HG02885 (cell line): ENCODE measurements at regions not wholly inside any gene's neighbourhood (a gene's known extent, or its start where the extent isn't known, plus 50 kb on each side); places are given as distances from the start of the nearest gene placed in this dataset.
"Not testable (repeated sequence)": the region's sequence is repeated elsewhere in the genome, so short reads cannot be mapped to it uniquely, and the experiment has no call there.

Source experiments
- ATAC-seq: cut with Tn5 transposase; IDR thresholded peaks from one replicate; pipeline ENCODE4 v1.9.1; 2021; ENCODE audit warnings: mild to moderate bottlenecking; ENCODE audit not compliant: unreplicated experiment, poor library complexity

DNA sequence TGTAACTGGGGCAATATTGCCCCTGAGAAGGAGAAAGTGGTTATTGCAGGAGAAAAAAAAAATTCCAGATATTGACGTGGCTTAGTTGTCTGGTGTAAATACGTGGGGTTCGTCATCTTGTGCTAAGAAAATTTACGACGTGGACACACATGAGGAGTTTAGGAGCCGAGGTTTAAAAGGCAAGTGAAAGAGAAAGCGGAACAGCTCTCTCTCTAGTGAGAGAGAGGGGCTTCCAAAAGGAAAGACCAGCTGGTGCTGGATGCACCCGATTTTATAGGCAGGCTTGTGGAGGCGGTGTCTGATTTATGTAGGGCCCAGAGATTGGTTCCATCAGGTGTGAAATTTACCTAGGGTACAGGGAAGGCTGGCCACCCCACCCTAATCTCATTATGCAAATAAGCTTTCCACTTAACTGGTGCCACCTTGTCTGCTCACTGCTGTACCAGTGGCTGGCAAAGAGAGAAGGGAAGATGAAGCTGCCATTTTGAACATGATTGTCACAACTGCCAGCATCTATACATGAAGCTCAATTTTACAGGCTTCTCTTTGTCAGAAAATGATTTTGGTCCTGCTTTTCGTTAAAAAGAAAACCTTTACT, 845.1 kb downstream of the DACH1 start:
- peak; percentile 30 for ATAC-seq

DNA sequence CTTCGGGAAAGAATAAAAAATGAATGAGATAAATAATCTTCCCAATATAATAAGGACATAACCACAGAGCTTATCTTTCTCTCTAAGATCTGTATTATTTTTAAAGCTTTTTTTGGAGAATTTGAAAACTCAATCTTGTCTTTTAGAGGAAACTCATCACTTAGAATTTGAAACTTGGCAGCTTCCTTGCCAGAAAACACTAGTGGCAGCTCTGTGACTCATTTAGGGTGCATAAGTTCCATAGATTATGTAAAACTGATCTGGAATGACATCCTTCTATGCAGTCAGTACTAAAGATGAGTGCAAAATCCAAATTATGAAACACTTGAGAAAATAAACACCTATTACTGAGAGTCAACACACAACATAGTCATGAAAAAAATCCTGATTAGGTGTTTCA, 848.0 kb downstream of the DACH1 start:
- ATAC-seq = no peak

DNA sequence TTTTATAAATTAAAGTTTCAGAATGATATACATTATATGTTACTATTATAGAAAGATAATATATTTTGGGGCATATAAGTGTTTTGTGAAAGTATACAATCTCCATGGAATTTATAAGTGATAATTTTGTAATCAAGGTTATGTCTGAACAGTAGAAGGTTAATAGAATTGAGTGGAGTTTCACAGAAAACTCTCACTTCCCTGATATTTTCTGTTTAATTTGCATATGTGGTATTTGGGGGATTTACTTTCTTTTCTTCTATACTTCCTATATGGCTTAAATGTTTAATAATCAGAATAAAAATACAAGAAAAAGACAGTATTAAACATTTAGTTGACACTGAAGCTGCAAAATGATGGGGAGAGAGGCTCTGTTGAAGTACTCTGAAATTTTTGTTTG, 848.5 kb downstream of the DACH1 start:
- ATAC-seq = no peak

DNA sequence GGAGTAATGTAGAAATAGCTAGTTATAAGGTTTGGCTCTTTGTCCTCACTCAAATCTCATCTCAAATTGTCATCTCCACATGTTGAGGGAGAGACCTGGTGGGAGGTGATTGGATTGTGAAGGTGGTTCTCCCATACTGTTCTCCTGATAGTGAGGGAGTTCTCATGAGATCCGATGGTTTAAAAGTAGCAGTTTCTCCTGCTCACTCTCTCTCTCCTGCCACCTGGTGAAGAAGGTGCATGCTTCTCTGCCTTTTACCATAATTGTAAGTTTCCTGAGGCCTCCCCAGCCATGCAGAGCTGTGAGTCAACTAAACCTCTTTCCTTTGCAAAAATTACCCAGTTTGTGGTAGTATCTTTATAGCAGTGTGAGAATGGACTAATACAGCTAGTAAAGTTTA, 849.4 kb downstream of the DACH1 start:
- no peak for ATAC-seq

DNA sequence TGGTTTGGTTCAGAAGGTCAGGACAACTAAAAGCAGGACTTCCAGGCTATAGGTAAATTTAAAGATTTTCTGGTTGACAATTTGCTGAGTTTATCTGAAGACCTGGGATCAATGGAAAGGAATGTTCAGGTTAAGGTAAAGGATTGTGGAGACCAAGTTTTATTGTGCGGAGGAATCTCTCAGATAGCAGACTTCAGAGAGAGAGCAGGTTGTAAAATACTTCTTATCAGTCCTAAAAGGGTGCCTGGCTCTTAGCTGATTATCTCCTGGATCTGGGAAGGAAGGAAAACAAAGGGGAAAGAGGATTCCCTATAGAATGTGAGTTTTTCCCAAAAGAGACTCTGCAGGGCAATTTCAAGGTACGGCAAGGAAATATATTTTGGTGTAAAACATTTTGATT, 851.5 kb downstream of the DACH1 start:
- ATAC-seq = no peak

DNA sequence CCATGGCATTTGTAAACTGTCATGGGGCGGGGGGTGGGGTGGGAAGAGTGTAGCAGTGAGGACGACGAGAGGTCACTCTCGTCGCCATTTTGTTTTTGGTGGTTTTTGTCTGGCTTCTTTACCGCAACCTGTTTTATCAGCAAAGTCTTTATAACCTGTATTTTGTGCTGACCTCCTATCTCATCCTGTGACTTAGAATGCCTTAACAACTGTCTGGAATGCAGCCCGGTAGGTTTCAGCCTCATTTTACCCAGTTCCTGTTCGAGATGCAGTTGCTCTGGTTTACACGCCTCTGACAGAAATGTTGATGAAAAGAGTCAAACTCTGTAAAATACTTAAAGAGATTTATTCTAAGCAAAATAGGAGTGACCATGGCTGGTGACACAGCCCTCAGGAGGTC, 852.0 kb downstream of the DACH1 start:
- no peak for ATAC-seq

DNA sequence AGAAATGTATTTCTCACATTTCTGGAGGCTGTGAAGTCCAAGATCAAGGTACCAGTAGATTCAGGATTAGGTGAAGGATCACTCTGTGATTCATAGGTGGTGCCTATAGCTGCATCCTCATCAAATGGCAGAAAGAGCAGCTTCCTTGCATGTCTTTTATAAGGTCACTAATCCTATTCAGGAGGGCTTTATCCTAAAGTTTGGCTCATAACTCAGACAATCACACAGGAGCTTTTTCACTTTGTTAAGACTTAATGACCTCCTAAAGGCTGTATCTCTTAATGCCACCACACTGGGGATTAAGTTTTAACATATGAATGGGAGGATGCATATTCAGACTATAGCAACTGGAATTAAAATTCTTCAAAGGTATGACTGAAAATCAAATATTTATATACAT, 861.1 kb downstream of the DACH1 start:
- no peak for ATAC-seq

DNA sequence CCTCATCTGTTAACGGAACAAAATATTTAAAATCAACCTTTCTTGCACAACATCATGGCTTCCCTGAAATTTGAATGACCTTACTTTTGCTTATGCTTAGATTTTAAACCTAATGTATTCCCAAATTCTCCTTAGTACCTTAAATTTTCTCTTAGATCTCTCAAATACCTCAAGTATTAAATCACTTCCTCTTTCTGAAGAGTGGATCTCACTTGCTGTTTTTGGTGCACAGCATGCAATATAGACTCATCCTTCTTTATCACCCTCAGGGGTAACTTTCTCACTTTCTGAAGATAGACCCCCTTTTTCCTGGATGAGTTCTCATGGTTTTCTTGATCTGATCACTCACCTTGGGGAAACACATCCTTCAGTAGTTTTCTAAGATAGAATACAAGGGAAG, 871.7 kb downstream of the DACH1 start:
- ATAC-seq = no peak

DNA sequence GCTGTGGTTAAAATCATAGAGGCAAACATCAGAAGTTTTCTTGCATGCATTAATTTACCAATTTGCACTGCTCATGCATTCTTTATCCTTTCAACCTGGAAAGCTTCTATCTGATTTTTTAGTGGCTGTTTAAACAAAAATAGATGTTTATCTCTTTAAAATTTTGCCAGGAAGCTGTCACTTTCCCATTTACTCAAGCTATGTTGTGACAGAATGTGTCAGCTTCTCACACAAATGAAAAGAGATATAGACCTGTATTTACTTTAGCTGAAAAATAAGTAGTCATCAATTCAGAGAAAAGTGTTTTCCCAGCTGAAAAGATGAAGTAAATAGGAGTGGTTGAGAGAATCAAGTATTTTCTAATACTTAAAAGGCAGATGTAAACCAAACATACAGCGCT, 872.8 kb downstream of the DACH1 start:
- ATAC-seq = no peak

DNA sequence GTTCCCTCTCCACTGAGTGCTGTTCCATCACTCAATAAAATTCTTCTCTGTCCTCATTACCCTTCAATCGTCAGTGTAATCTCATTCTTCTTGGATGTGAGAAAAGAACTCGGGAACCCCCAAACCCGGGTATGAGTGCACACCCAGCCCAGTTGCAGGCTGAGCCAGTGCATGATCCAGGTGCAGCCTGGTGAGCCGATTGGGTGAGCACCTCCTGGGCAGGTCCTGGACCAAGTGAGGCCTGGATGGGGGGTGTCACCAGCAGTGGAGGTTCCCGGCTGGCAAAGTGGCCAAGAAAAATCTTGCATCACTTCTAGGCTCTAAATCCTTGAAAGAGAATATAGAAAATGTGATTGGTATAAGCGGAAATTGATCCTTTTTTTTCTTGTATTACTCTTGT, 878.8 kb upstream of the KLHL1 start:
- no peak for ATAC-seq

DNA sequence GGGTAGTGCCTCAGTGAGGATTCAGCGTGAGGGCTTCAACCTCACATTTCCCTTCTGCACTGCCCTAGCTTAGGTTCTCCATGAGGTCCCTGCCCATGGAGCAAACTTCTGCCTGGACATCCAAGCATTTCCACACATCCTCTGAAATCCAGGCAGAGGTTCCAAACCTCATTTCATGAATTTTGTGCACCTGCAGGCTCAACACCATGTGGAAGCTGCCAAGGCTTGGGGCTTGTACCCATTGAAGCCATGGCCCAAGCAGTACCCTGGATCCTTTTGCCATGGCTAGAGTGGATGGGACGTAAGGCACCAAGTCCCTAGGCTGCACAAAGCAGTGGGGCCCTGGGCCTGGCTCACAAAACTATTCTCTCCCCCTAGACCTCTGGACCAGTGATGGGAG, 877.1 kb upstream of the KLHL1 start:
- ATAC-seq = no peak

DNA sequence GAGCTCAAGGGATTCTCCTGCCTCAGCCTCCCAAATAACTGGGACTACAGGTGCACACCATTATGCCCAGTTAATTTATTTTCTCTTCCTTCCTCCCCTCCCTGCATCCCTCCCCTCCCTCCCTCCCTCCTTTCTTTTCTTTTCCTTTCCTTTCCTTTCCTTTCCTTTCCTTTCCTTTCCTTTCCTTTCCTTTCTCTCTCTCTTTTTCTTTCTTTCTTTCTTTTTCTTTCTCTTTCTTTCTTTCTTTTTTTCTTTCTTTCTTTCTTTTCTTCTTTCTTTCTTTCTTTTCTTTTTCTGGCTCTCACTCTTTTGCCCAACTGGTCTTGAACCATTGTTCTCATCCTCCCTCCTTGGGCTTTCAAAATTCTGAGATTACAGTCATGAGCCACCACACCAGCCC, 873.0 kb upstream of the KLHL1 start:
- ATAC-seq = not testable (repeated sequence)

DNA sequence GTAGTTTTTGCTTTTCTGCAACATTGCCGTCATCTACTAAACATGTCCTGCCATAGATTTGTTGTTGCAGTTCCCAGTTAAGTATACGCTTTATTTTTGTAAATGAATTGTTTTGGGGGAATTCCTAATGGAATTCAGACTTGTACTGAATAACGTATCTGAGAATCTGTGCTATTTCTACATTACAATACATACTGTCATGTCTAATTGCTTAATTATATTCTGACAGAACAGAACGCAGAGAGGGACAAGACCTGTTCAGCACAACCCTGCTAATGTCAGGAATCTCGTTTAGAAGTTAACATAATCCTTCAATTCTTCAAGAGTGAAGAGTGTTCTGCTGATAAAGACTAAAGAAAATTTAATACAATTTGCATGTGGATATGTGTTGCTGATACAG, 861.1 kb upstream of the KLHL1 start:
- no peak for ATAC-seq

DNA sequence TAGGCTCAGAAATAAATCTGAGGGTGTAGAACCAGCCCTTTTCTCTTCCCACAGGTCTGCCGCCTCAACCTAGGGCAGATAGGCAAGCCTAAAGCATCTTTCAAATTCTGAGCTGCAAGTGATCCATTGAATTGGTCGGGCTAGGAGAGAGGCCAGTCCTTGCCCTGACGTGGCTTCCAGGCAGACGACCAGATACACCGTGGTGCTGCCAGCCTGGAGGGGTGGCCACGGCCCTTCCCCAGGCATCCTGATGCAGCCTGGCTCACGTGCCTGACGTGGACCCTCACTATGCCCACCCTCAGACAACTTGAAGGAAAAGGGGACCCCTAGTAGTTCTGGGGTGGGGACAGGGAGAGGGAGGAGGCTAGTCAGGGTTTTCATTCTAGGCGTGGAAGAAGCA, 859.3 kb upstream of the KLHL1 start:
- ATAC-seq = no peak

DNA sequence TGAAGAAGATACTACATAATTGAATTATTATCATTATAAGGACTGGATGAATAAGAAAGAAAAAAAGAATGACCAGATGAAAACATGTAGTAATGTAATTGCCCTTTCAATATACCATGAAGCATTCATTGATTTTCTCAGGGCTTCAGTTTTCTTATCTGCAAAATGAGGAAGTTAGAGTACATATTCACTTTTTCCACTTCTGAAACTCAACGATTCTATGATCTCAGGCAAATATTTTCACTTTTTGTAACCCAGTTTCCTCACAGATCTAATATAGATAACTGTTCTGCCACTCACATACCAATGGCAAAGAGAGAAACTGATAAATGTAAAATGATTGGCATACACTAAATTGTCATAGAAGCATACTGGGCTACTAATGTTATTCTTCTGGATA, 856.6 kb upstream of the KLHL1 start:
- ATAC-seq = peak; percentile 63

DNA sequence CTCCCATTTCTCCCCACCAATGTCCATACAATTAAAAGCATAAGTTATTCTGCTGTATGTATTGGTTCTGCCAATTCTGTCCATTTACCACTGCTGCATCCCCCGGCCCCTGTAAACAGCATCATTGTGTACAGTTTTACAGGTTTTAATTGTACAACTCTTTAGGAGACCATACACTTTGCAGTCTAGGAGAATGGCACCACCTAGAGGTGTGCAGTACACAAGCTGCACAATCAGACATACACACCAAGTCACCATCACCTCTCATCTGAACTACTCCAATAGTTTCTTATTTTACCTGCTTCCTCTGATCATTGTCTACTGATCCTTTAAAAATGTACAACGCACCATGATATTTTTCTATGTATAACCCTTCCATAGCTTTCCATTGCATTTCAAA, 855.9 kb upstream of the KLHL1 start:
- no peak for ATAC-seq

DNA sequence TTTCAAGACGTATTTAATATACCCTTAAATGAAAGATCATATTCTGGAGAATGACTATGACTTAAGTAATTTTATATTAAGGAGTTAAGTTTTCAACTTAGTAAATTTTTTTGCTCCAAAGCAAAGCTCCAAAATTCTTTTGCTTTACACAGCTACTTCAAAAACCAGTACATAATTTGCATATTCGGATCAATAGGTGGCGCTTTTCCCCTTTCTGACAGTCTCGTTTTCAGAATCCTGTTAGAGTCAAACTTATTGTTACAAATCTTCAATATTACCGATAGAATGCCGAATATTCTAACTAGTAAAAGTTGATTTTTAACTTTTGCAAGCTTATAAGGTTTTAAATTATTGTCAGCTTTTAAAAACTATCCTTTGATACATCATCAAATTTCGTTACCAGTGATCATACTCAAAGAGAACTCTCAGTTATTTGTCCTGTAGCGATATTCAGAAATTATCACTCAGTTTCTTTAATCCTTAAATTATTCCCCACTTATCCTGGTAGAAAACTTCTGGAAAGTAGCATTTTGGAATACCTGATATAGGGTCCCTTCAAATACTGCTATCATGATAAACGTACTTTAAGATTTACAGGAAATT, 852.7 kb upstream of the KLHL1 start:
- peak; percentile 53 for ATAC-seq

DNA sequence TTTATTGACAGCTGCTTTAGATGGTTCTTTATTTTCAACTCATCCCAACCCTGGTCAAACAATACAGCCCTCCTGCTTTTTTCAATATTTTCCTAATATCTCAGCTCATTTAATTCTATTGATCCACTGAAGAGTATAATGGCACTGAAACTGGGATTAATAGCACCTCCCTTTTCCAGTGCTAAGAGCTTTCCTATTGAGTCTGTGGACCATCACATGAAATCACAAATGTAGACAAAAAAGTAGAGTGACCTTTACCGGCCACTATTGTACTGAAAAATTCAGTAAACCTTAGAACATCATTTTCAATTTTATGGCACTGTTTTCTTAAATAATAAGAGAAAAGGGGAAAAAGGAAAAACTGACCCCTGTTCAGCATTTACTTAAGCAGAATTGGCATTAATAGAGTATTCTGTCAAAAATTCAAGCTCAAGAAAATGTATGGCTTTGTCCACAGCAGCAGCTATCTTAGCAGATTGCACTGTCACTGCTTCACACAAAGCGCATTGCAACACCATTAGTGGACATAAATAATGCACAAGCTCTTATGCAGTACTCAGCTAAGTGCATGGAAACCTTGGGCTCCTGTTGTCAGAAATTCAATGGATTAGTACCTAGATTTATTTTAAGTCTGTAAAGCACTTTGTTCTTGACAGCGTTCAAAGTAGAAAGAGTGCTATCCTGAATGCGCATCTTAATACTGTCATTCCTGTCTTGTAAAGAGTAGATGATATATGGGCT, 851.0 kb upstream of the KLHL1 start:
- no peak for ATAC-seq

DNA sequence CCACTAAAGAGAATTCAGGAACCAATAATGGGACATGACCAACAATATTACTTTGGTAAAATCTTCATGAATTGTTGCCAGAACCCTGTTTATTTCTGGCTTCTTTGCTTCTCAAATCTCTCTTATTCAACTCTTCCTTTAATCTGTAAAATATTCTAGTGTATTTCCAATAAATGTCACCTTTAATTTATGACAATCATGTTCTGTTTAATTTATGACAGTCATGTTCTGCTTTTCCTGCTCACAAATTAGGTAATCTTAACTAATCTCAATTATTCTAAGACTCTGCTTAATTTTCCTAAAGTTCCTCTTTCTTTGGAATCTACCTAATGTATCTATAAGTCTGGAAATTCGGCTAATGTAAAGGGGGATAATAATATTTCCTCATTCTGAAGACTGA, 847.6 kb upstream of the KLHL1 start:
- ATAC-seq = no peak

DNA sequence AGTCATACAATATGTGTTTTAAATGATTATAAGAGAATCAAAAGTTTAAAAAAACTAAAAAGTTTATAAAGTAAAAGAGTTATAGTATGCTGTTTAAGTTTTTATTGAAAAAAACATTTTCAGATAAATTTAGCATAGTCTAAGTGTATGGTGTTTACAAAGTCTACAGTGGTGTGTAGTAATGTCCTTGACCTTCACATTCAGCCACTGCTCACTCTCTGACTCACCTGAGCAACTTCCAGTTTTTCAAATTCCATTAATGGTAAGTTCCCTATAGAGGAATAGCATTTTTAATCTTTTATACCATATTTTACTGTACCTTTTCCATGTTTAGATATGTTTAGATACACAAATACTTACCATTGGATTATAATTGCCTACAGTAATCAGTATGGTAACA, 842.4 kb upstream of the KLHL1 start:
- no peak for ATAC-seq

DNA sequence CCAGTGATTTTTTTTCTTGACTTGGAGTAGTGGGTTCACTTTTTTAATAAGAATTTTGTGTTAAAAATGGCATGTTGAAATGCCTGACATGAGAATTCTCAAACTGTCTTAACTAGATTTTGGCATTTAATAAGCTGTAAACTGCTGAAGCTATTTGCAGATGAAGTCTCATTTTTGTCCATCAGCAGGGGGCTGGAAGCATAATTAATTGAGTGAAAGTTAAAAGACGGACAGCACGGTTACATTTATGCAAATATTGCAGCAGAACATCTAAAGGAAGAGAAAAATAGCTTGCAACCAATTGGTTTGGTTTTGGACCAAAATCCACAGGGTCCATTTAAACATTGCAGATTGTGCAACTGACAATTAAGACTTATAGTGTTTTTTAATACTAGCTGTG, 837.3 kb upstream of the KLHL1 start:
- ATAC-seq = no peak

DNA sequence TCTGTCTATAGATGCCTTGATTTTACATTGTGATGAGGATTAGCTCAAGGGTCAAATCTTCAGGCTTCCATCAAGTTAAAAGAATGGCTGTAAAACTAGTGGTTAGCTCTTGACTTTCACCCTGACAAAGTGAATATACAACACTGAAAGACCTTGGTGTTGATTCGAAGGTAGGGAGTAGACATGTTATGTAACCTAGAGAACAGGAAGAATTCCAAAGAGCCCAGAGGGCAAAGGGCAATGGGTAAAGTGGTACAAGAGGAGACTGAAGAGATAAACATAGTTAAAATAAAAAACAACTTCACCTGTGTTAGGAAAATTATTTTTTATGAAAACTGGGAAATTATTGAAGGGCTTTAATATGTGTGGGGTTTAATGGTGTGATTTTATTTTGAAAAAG, 833.2 kb upstream of the KLHL1 start:
- no peak for ATAC-seq
